ENCODE measurements at regions not wholly inside any gene's neighbourhood (a gene's known extent, or its start where the extent isn't known, plus 50 kb on each side); places are given as distances from the start of the nearest gene placed in this dataset.

- peak in 2 of 6 donors; percentile 9 to 45 for DNase-seq (ENCODE audit: low read depth in 4 of 6, low spot score in 6 of 6)
- no peaks in the 10 kb centered on the region for H3K27me3 ChIP-seq (ENCODE audit: control insufficient read depth, insufficient read depth, low read length)
- no peak overlapping the region for H3K27ac ChIP-seq (ENCODE audit: low read depth, low read length)
- no peaks in the 10 kb centered on the region for H3K4me1 ChIP-seq (ENCODE audit: control insufficient read depth, insufficient read depth, low read length)
- WGBS (ENCODE audit: insufficient coverage), result 66% methylated on average over 3 of the region's 3 CpGs
- no peaks in the 10 kb centered on the region for H3K36me3 ChIP-seq (ENCODE audit: control insufficient read depth, insufficient read depth, low read length)
- no peak overlapping the region for H3K4me3 ChIP-seq (ENCODE audit: low read depth, low read length)
- no peaks in the 10 kb centered on the region for H3K9me3 ChIP-seq (ENCODE audit: control insufficient read depth, insufficient read depth, low read length)
Observed at GRCh38 chr2:45337481-45337880, 273.6 kb downstream of the SRBD1 start.

GRCh38 chr2:45334205-45334604, 276.9 kb downstream of the SRBD1 start:
- Histone ChIP-seq H3K36me3 (ENCODE audit: control insufficient read depth, insufficient read depth, low read length) (no peaks in the 10 kb centered on the region), H3K9me3 (ENCODE audit: control insufficient read depth, insufficient read depth, low read length) (no peaks in the 10 kb centered on the region), H3K27ac (ENCODE audit: low read depth, low read length) (no peak overlapping the region), H3K4me1 (ENCODE audit: control insufficient read depth, insufficient read depth, low read length) (peaks cover 5% of the 10 kb centered on the region), H3K27me3 (ENCODE audit: control insufficient read depth, insufficient read depth, low read length) (no peaks in the 10 kb centered on the region), H3K4me3 (ENCODE audit: low read depth, low read length) (no peak overlapping the region)
- WGBS (ENCODE audit: insufficient coverage), result 96% methylated on average over 11 of the region's 17 CpGs
- no peak for DNase-seq (ENCODE audit: low read depth in 4 of 6, low spot score in 6 of 6)

- DNase-seq (ENCODE audit: low read depth in 4 of 6, low spot score in 6 of 6), result no peak
- Histone ChIP-seq H3K4me3 (ENCODE audit: low read depth, low read length) (no peak overlapping the region), H3K36me3 (ENCODE audit: control insufficient read depth, insufficient read depth, low read length) (no peaks in the 10 kb centered on the region), H3K9me3 (ENCODE audit: control insufficient read depth, insufficient read depth, low read length) (no peaks in the 10 kb centered on the region), H3K4me1 (ENCODE audit: control insufficient read depth, insufficient read depth, low read length) (peaks cover 5% of the 10 kb centered on the region), H3K27ac (ENCODE audit: low read depth, low read length) (no peak overlapping the region), H3K27me3 (ENCODE audit: control insufficient read depth, insufficient read depth, low read length) (no peaks in the 10 kb centered on the region)
- 100% methylated on average over 1 of the region's 1 CpG for WGBS (ENCODE audit: insufficient coverage)
Observed at GRCh38 chr2:45332567-45332966, 278.5 kb downstream of the SRBD1 start.

GRCh38 chr2:45332094-45332493, 279.0 kb downstream of the SRBD1 start:
- no peak for DNase-seq (ENCODE audit: low read depth in 4 of 6, low spot score in 6 of 6)
- peaks cover 5% of the 10 kb centered on the region for H3K4me1 ChIP-seq (ENCODE audit: control insufficient read depth, insufficient read depth, low read length)
- no peak overlapping the region for H3K4me3 ChIP-seq (ENCODE audit: low read depth, low read length)
- no peaks in the 10 kb centered on the region for H3K27me3 ChIP-seq (ENCODE audit: control insufficient read depth, insufficient read depth, low read length)
- no peaks in the 10 kb centered on the region for H3K36me3 ChIP-seq (ENCODE audit: control insufficient read depth, insufficient read depth, low read length)
- no peaks in the 10 kb centered on the region for H3K9me3 ChIP-seq (ENCODE audit: control insufficient read depth, insufficient read depth, low read length)
- no peak overlapping the region for H3K27ac ChIP-seq (ENCODE audit: low read depth, low read length)

- peaks cover 5% of the 10 kb centered on the region for H3K4me1 ChIP-seq (ENCODE audit: control insufficient read depth, insufficient read depth, low read length)
- H3K36me3 ChIP-seq (ENCODE audit: control insufficient read depth, insufficient read depth, low read length), result no peaks in the 10 kb centered on the region
- no peaks in the 10 kb centered on the region for H3K9me3 ChIP-seq (ENCODE audit: control insufficient read depth, insufficient read depth, low read length)
- no peak for DNase-seq (ENCODE audit: low read depth in 4 of 6, low spot score in 6 of 6)
- H3K27ac ChIP-seq (ENCODE audit: low read depth, low read length), result no peak overlapping the region
- no peak overlapping the region for H3K4me3 ChIP-seq (ENCODE audit: low read depth, low read length)
- no peaks in the 10 kb centered on the region for H3K27me3 ChIP-seq (ENCODE audit: control insufficient read depth, insufficient read depth, low read length)
- WGBS (ENCODE audit: insufficient coverage), result 48% methylated on average over 6 of the region's 7 CpGs
Observed at GRCh38 chr2:45331410-45331786, 279.7 kb downstream of the SRBD1 start.

GRCh38 chr2:45330637-45331409, 280.2 kb downstream of the SRBD1 start:
- Histone ChIP-seq H3K36me3 (ENCODE audit: control insufficient read depth, insufficient read depth, low read length) (no peaks in the 10 kb centered on the region), H3K27ac (ENCODE audit: low read depth, low read length) (no peak overlapping the region), H3K4me1 (ENCODE audit: control insufficient read depth, insufficient read depth, low read length) (peaks cover 5% of the 10 kb centered on the region), H3K9me3 (ENCODE audit: control insufficient read depth, insufficient read depth, low read length) (no peaks in the 10 kb centered on the region), H3K4me3 (ENCODE audit: low read depth, low read length) (no peak overlapping the region), H3K27me3 (ENCODE audit: control insufficient read depth, insufficient read depth, low read length) (no peaks in the 10 kb centered on the region)
- WGBS (ENCODE audit: insufficient coverage), result 59% methylated on average over 6 of the region's 8 CpGs
- peak in 1 of 6 donors; percentile 22 for DNase-seq (ENCODE audit: low read depth in 4 of 6, low spot score in 6 of 6)

- H3K27me3 ChIP-seq (ENCODE audit: control insufficient read depth, insufficient read depth, low read length), result no peaks in the 10 kb centered on the region
- H3K9me3 ChIP-seq (ENCODE audit: control insufficient read depth, insufficient read depth, low read length), result no peaks in the 10 kb centered on the region
- H3K4me1 ChIP-seq (ENCODE audit: control insufficient read depth, insufficient read depth, low read length), result peaks cover 5% of the 10 kb centered on the region
- 88% methylated on average over 3 of the region's 5 CpGs for WGBS (ENCODE audit: insufficient coverage)
- no peak overlapping the region for H3K4me3 ChIP-seq (ENCODE audit: low read depth, low read length)
- H3K27ac ChIP-seq (ENCODE audit: low read depth, low read length), result no peak overlapping the region
- no peak for DNase-seq (ENCODE audit: low read depth in 4 of 6, low spot score in 6 of 6)
- H3K36me3 ChIP-seq (ENCODE audit: control insufficient read depth, insufficient read depth, low read length), result no peaks in the 10 kb centered on the region
Observed at GRCh38 chr2:45330108-45330507, 281.0 kb downstream of the SRBD1 start.

- 53% methylated on average over 6 of the region's 7 CpGs for WGBS (ENCODE audit: insufficient coverage)
- Histone ChIP-seq H3K27ac (ENCODE audit: low read depth, low read length) (no peak overlapping the region), H3K36me3 (ENCODE audit: control insufficient read depth, insufficient read depth, low read length) (no peaks in the 10 kb centered on the region), H3K27me3 (ENCODE audit: control insufficient read depth, insufficient read depth, low read length) (no peaks in the 10 kb centered on the region), H3K4me3 (ENCODE audit: low read depth, low read length) (no peak overlapping the region), H3K4me1 (ENCODE audit: control insufficient read depth, insufficient read depth, low read length) (peaks cover 5% of the 10 kb centered on the region), H3K9me3 (ENCODE audit: control insufficient read depth, insufficient read depth, low read length) (peaks cover under 1% of the 10 kb centered on the region)
- DNase-seq (ENCODE audit: low read depth in 4 of 6, low spot score in 6 of 6), result no peak
Observed at GRCh38 chr2:45329045-45329677, 281.9 kb downstream of the SRBD1 start.

GRCh38 chr2:45328264-45328870, 282.7 kb downstream of the SRBD1 start:
- H3K4me1 ChIP-seq (ENCODE audit: control insufficient read depth, insufficient read depth, low read length), result peaks cover 5% of the 10 kb centered on the region
- H3K4me3 ChIP-seq (ENCODE audit: low read depth, low read length), result no peak overlapping the region
- no peak for DNase-seq (ENCODE audit: low read depth in 4 of 6, low spot score in 6 of 6)
- H3K27ac ChIP-seq (ENCODE audit: low read depth, low read length), result no peak overlapping the region
- H3K9me3 ChIP-seq (ENCODE audit: control insufficient read depth, insufficient read depth, low read length), result peaks cover 1% of the 10 kb centered on the region
- H3K27me3 ChIP-seq (ENCODE audit: control insufficient read depth, insufficient read depth, low read length), result no peaks in the 10 kb centered on the region
- H3K36me3 ChIP-seq (ENCODE audit: control insufficient read depth, insufficient read depth, low read length), result no peaks in the 10 kb centered on the region
- WGBS (ENCODE audit: insufficient coverage), result no CpG with 5 or more reads among the region's 3 CpGs

- Histone ChIP-seq H3K27ac (ENCODE audit: low read depth, low read length) (no peak overlapping the region), H3K4me3 (ENCODE audit: low read depth, low read length) (no peak overlapping the region), H3K27me3 (ENCODE audit: control insufficient read depth, insufficient read depth, low read length) (no peaks in the 10 kb centered on the region), H3K4me1 (ENCODE audit: control insufficient read depth, insufficient read depth, low read length) (no peaks in the 10 kb centered on the region), H3K9me3 (ENCODE audit: control insufficient read depth, insufficient read depth, low read length) (peaks cover 1% of the 10 kb centered on the region), H3K36me3 (ENCODE audit: control insufficient read depth, insufficient read depth, low read length) (no peaks in the 10 kb centered on the region)
- WGBS (ENCODE audit: insufficient coverage), result 100% methylated on average over 2 of the region's 3 CpGs
- DNase-seq (ENCODE audit: low read depth in 4 of 6, low spot score in 6 of 6), result no peak
Observed at GRCh38 chr2:45323344-45323743, 287.7 kb downstream of the SRBD1 start.
